ENCODE measurements at regions not wholly inside any gene's neighbourhood (a gene's known extent, or its start where the extent isn't known, plus 50 kb on each side); places are given as distances from the start of the nearest gene placed in this dataset.

DNA sequence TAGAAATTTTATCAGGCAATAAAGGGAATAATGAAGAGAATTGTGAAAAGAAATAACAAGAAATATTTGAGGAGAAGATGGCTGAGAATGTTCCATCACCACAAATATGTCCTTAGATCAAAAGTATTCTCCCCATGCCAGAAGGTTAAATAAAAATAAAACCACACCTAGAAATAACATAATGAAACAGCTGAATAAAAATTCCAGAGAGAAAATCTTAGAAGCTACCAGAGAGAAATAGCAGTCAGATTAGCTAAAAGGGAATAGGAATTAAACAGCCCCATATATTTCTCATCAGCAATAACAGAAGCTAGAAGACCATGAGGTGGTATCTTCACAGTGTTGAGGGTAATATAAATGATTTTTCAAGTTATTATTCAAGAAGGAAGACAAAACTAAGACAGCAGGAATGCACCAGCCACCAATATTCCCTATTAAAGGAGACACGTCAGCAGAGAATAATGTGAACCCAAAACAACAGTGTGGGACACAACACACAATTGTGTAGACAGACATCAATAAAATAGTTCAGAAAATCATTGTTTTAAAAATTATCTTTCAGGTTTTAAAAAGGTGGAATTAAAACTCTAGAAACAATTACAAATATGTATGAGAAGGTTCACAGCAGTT, 82.0 kb upstream of the NEDD4L start:
- Histone ChIP-seq H3K9me2 (ENCODE audit: insufficient read depth) (no peaks in the 10 kb centered on the region), H4K20me1 (replicated peaks; ENCODE audit: insufficient read depth) (no peaks in the 10 kb centered on the region), H3K36me3 (ENCODE audit: insufficient read depth) (no peaks in the 10 kb centered on the region), H3K27me3 (ENCODE audit: insufficient read depth) (no peaks in the 10 kb centered on the region), H3K4me2 (no peak overlapping the region), H2AFZ (no peak overlapping the region), H3K79me2 (replicated peaks; ENCODE audit: insufficient read depth) (no peaks in the 10 kb centered on the region), H3K27ac (ENCODE audit: low read depth) (no peak overlapping the region), H3K4me3 (no peak overlapping the region), H3K4me1 (ENCODE audit: insufficient read depth) (no peaks in the 10 kb centered on the region), H3F3A (replicated peaks; ENCODE audit: low read depth) (no peaks in the 10 kb centered on the region)
- no peak overlapping the region for H3K4me3 Mint-ChIP-seq
- peaks cover 4% of the 10 kb centered on the region; the same call in 2 of the 3 replicates for H3K4me1 Mint-ChIP-seq
- no peaks in the 10 kb centered on the region for H3K9me3 Mint-ChIP-seq
- TF ChIP-seq ZNF114 (CRISPR knock-in tag; IDR thresholded peaks at IDR 0.05), result no peak
- no peak for TF ChIP-seq EZH2 (IDR thresholded peaks at IDR 0.05; ENCODE audit: low read depth, unreplicated experiment)
- TF ChIP-seq, protein P1, sequence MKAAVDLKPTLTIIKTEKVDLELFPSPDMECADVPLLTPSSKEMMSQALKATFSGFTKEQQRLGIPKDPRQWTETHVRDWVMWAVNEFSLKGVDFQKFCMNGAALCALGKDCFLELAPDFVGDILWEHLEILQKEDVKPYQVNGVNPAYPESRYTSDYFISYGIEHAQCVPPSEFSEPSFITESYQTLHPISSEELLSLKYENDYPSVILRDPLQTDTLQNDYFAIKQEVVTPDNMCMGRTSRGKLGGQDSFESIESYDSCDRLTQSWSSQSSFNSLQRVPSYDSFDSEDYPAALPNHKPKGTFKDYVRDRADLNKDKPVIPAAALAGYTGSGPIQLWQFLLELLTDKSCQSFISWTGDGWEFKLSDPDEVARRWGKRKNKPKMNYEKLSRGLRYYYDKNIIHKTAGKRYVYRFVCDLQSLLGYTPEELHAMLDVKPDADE (IDR thresholded peaks at IDR 0.05), result no peak
- no peak for TF ChIP-seq ZNF331 (CRISPR knock-in tag; IDR thresholded peaks at IDR 0.05; ENCODE audit: low read depth)
- no peak for TF ChIP-seq JUNB (IDR thresholded peaks at IDR 0.05; ENCODE audit: unreplicated experiment)
- TF ChIP-seq, protein P2, sequence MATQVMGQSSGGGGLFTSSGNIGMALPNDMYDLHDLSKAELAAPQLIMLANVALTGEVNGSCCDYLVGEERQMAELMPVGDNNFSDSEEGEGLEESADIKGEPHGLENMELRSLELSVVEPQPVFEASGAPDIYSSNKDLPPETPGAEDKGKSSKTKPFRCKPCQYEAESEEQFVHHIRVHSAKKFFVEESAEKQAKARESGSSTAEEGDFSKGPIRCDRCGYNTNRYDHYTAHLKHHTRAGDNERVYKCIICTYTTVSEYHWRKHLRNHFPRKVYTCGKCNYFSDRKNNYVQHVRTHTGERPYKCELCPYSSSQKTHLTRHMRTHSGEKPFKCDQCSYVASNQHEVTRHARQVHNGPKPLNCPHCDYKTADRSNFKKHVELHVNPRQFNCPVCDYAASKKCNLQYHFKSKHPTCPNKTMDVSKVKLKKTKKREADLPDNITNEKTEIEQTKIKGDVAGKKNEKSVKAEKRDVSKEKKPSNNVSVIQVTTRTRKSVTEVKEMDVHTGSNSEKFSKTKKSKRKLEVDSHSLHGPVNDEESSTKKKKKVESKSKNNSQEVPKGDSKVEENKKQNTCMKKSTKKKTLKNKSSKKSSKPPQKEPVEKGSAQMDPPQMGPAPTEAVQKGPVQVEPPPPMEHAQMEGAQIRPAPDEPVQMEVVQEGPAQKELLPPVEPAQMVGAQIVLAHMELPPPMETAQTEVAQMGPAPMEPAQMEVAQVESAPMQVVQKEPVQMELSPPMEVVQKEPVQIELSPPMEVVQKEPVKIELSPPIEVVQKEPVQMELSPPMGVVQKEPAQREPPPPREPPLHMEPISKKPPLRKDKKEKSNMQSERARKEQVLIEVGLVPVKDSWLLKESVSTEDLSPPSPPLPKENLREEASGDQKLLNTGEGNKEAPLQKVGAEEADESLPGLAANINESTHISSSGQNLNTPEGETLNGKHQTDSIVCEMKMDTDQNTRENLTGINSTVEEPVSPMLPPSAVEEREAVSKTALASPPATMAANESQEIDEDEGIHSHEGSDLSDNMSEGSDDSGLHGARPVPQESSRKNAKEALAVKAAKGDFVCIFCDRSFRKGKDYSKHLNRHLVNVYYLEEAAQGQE (IDR thresholded peaks at IDR 0.05; ENCODE audit: unreplicated experiment), result no peak
- TF ChIP-seq CREB1 (CRISPR knock-in tag; IDR thresholded peaks at IDR 0.05; ENCODE audit: low read depth), result no peak
- TF ChIP-seq, protein P3, sequence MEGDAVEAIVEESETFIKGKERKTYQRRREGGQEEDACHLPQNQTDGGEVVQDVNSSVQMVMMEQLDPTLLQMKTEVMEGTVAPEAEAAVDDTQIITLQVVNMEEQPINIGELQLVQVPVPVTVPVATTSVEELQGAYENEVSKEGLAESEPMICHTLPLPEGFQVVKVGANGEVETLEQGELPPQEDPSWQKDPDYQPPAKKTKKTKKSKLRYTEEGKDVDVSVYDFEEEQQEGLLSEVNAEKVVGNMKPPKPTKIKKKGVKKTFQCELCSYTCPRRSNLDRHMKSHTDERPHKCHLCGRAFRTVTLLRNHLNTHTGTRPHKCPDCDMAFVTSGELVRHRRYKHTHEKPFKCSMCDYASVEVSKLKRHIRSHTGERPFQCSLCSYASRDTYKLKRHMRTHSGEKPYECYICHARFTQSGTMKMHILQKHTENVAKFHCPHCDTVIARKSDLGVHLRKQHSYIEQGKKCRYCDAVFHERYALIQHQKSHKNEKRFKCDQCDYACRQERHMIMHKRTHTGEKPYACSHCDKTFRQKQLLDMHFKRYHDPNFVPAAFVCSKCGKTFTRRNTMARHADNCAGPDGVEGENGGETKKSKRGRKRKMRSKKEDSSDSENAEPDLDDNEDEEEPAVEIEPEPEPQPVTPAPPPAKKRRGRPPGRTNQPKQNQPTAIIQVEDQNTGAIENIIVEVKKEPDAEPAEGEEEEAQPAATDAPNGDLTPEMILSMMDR (conservative IDR thresholded peaks at IDR 0.05; ENCODE audit: low read depth in 2 of 2), result no peak
- TF ChIP-seq, protein P4, sequence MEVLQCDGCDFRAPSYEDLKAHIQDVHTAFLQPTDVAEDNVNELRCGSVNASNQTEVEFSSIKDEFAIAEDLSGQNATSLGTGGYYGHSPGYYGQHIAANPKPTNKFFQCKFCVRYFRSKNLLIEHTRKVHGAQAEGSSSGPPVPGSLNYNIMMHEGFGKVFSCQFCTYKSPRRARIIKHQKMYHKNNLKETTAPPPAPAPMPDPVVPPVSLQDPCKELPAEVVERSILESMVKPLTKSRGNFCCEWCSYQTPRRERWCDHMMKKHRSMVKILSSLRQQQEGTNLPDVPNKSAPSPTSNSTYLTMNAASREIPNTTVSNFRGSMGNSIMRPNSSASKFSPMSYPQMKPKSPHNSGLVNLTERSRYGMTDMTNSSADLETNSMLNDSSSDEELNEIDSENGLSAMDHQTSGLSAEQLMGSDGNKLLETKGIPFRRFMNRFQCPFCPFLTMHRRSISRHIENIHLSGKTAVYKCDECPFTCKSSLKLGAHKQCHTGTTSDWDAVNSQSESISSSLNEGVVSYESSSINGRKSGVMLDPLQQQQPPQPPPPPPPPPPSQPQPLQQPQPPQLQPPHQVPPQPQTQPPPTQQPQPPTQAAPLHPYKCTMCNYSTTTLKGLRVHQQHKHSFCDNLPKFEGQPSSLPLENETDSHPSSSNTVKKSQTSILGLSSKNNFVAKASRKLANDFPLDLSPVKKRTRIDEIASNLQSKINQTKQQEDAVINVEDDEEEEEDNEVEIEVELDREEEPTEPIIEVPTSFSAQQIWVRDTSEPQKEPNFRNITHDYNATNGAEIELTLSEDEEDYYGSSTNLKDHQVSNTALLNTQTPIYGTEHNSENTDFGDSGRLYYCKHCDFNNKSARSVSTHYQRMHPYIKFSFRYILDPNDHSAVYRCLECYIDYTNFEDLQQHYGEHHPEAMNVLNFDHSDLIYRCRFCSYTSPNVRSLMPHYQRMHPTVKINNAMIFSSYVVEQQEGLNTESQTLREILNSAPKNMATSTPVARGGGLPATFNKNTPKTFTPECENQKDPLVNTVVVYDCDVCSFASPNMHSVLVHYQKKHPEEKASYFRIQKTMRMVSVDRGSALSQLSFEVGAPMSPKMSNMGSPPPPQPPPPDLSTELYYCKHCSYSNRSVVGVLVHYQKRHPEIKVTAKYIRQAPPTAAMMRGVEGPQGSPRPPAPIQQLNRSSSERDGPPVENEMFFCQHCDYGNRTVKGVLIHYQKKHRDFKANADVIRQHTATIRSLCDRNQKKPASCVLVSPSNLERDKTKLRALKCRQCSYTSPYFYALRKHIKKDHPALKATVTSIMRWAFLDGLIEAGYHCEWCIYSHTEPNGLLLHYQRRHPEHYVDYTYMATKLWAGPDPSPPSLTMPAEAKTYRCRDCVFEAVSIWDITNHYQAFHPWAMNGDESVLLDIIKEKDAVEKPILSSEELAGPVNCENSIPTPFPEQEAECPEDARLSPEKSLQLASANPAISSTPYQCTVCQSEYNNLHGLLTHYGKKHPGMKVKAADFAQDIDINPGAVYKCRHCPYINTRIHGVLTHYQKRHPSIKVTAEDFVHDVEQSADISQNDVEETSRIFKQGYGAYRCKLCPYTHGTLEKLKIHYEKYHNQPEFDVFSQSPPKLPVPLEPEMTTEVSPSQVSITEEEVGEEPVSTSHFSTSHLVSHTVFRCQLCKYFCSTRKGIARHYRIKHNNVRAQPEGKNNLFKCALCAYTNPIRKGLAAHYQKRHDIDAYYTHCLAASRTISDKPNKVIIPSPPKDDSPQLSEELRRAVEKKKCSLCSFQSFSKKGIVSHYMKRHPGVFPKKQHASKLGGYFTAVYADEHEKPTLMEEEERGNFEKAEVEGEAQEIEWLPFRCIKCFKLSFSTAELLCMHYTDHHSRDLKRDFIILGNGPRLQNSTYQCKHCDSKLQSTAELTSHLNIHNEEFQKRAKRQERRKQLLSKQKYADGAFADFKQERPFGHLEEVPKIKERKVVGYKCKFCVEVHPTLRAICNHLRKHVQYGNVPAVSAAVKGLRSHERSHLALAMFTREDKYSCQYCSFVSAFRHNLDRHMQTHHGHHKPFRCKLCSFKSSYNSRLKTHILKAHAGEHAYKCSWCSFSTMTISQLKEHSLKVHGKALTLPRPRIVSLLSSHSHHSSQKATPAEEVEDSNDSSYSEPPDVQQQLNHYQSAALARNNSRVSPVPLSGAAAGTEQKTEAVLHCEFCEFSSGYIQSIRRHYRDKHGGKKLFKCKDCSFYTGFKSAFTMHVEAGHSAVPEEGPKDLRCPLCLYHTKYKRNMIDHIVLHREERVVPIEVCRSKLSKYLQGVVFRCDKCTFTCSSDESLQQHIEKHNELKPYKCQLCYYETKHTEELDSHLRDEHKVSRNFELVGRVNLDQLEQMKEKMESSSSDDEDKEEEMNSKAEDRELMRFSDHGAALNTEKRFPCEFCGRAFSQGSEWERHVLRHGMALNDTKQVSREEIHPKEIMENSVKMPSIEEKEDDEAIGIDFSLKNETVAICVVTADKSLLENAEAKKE (CRISPR knock-in tag; IDR thresholded peaks at IDR 0.05), result no peak
- TF ChIP-seq STAT1 (IDR thresholded peaks at IDR 0.05; ENCODE audit: unreplicated experiment), result no peak
- TF ChIP-seq POLR2AphosphoS5 (IDR thresholded peaks at IDR 0.05; ENCODE audit: low read depth), result no peak
- no peak for TF ChIP-seq EZH2phosphoT487 (IDR thresholded peaks at IDR 0.05; ENCODE audit: unreplicated experiment)
- TF ChIP-seq NANOG (IDR thresholded peaks at IDR 0.05; ENCODE audit: borderline replicate concordance), result no peak
- peaks cover 4% of the 10 kb centered on the region for H3K27me3 Mint-ChIP-seq (ENCODE audit: insufficient read depth, low read depth, poor library complexity)
- H3K27ac Mint-ChIP-seq, result no peak overlapping the region
- no peak for DNase-seq (ENCODE audit: low spot score)
- H3K36me3 Mint-ChIP-seq (ENCODE audit: low read depth), result no peaks in the 10 kb centered on the region
- ATAC-seq, result no peak
